ENCODE measurements at regions not wholly inside any gene's neighbourhood (a gene's known extent, or its start where the extent isn't known, plus 50 kb on each side); places are given as distances from the start of the nearest gene placed in this dataset.

GRCh38 chr13:34044660-34045080, 226.7 kb downstream of the RFC3 start:
- no peak for TF ChIP-seq CTCF (IDR thresholded peaks at IDR 0.05)
- no peak for TF ChIP-seq POLR2A (IDR thresholded peaks at IDR 0.05)

Measured in thyroid gland (tissue), 4 donors.